Panc1 (cell line): ENCODE measurements at regions not wholly inside any gene's neighbourhood (a gene's known extent, or its start where the extent isn't known, plus 50 kb on each side); places are given as distances from the start of the nearest gene placed in this dataset.

Experiments used
- CTCF ChIP-seq: fragments of 450-650 bp; IDR thresholded peaks from 2 replicates; pipeline ENCODE4 v1.5.1; 2017; ENCODE audit warnings: mild to moderate bottlenecking
- POLR2AphosphoS5 ChIP-seq: IDR thresholded peaks from 2 replicates; pipeline ENCODE4 v1.6.1; 2012; ENCODE audit warnings: mild to moderate bottlenecking, low read depth, low read length, moderate library complexity
- SIN3A ChIP-seq: IDR thresholded peaks from 2 replicates; pipeline ENCODE4 v1.6.1; 2012; ENCODE audit warnings: low read depth, mild to moderate bottlenecking, low read length, moderate library complexity, borderline replicate concordance; ENCODE audit not compliant: insufficient read depth
- TCF7L2 ChIP-seq: IDR thresholded peaks from 2 replicates; pipeline ENCODE4 v1.6.1; 2011; ENCODE audit warnings: mild to moderate bottlenecking, low read depth, low read length, inconsistent platforms

GRCh38 chr14:49058511-49058910, 527.7 kb downstream of the RPS29 start:
- no peak for TF ChIP-seq CTCF
- no peak for TF ChIP-seq POLR2AphosphoS5
- TF ChIP-seq TCF7L2: no peak
- TF ChIP-seq SIN3A: no peak
